OCI-LY1 (cell line): ENCODE measurements at regions not wholly inside any gene's neighbourhood (a gene's known extent, or its start where the extent isn't known, plus 50 kb on each side); places are given as distances from the start of the nearest gene placed in this dataset.
"Not testable (repeated sequence)": the region's sequence is repeated elsewhere in the genome, so short reads cannot be mapped to it uniquely, and the experiment has no call there.

ENCODE experiments used
- CTCF ChIP-seq: fragments of 200-600 bp; sonication (generic), shearing (Covaris generic); IDR thresholded peaks from 2 replicates; pipeline ENCODE4 v1.5.1; 2017; ENCODE audit warnings: mild to moderate bottlenecking, antibody characterized with exemption, low read length, moderate library complexity, mixed read lengths
- EZH2 ChIP-seq: fragments of 200-600 bp; sonication (generic), shearing (Covaris generic); IDR thresholded peaks from 2 replicates; pipeline ENCODE4 v1.8.0; 2017; ENCODE audit warnings: borderline replicate concordance, mixed run types, mild to moderate bottlenecking, antibody characterized with exemption, low read length, moderate library complexity, mixed read lengths

GRCh38 chr1:101174298-101174697 lies 62.5 kb upstream of the S1PR1 start:
- TF ChIP-seq CTCF, EZH2: not testable (repeated sequence)
